Caki2 (cell line): ENCODE measurements at regions not wholly inside any gene's neighbourhood (a gene's known extent, or its start where the extent isn't known, plus 50 kb on each side); places are given as distances from the start of the nearest gene placed in this dataset.
"Not testable (repeated sequence)": the region's sequence is repeated elsewhere in the genome, so short reads cannot be mapped to it uniquely, and the experiment has no call there.

ENCODE experiments used
- DNase-seq: peaks from one replicate; pipeline ENCODE4 v3.0.0-alpha.2; 2015; ENCODE audit warnings: low read depth
- in situ Hi-C: cut with HindIII; loops from 2 replicates; pipeline ENCODE4 v1.10.0; 2016; ENCODE audit warnings: low sequenced_read_pairs, low pct_unique_long_range_greater_than_20kb, mixed read lengths

DNA sequence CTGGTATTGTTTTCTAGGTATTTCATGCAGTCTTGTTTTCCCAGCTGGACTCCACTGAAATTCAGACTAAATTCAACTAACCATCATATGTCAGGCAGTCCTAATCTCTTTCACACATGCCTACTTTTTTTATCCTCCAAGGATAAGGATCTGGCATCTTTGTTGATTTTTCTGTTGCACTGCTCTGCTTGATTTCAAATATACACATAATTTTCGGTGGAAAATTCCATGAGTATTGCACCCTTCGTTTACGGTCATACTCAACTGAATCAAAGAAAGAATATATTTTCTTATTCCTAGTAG lies 64.8 kb upstream of the UNC93A start:
- in situ Hi-C loops, result no loop called here
- DNase-seq, result no peak

DNA sequence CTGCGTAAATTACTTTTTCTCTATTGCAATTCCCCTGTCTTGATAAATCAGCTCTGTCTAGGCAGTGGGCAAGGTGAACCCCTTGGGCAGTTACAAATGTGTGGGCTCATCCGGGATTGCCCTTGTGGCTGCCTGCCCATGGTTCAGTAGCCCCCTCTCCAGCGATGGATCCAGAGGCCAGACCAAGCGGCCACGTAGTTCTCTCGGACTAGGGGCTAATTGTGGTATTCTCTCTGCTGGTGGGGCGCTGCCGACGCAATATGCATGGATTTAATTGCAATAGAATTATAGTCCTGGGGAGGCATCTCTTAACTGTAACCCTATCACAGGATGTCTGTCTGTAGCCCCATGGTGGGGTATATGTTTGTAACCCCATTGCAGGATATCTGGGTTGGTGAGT lies 64.3 kb upstream of the UNC93A start:
- DNase-seq, result no peak
- in situ Hi-C loops, result no loop called here

DNA sequence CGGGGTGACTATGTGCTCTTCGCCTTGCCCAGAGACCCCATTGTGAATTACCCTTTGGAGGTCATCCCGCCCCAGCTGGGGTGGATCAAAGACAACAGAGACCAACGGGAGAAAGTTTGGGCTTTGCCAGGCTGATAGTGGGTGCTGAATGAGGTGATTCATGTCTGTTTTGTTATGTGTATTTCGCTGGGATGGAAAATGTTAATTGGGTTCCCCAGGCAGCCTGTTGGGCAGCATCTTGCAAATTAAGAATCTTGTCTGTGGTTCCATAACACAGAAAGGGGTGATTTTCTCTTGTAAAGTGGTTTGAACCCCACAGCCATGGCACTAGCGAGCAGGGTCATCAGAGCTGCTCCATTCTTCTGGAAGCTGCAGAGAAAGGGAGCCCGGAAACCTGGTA lies 63.1 kb upstream of the UNC93A start:
- in situ Hi-C loops, result no loop called here
- DNase-seq, result no peak

DNA sequence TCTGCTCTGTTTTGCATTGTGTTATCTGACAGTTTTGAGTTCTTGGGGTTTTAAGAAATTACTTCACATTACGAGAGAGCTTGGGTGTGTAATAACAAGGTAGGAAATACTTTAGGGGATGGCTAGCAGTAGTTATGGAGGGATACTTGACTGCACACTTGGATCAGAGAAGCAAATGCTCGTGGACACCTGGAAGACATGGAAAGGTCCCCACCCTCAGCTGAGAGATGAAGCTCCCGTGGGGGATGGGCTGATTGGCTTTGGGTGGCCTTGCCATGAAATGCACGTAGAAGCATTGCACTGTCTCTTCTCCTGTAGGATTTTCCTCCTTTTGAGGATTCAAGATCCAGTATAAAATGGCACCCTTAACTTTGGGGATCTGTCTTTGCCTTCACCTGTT lies 61.5 kb upstream of the UNC93A start:
- DNase-seq, result no peak
- in situ Hi-C loops, result no loop called here

DNA sequence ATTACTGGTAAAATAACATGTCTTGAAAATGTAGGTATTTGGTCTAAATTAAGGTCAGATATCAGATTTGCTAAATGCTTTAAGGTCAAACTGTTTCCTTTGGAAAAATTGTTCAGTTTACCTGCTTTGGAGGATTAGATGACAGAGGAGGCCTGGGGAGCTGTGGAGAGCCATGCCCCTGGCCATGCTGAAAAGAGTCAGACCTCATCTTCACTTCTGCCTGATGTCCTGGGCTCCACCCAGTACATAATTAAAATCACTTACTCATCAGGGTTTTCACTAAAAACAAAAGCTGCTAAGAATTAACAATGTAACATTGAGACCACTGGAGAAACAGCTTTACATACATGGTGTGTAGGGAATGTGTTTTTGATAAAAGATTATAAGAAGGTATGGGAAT lies 60.8 kb upstream of the UNC93A start:
- in situ Hi-C loops, result no loop called here
- no peak for DNase-seq

DNA sequence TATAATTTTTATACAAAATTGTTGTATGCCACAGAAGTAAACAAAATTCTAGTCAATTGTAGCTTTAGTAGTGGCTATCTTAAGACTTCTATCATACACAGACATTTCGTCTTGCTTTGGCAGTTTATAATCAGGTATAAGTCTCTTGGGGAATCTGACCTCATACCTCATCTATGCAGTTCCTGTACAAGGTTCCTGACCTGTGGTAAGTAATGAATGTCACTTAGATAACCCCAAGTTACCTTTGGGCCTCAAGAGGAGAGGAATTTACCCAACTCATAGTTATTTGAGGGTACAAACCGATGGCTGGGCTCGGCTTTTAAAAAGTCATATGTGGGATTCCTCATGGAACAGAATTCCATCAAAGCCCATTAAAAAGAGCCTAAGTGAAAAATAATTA lies 58.8 kb upstream of the UNC93A start:
- no peak for DNase-seq
- in situ Hi-C loops, result no loop called here

DNA sequence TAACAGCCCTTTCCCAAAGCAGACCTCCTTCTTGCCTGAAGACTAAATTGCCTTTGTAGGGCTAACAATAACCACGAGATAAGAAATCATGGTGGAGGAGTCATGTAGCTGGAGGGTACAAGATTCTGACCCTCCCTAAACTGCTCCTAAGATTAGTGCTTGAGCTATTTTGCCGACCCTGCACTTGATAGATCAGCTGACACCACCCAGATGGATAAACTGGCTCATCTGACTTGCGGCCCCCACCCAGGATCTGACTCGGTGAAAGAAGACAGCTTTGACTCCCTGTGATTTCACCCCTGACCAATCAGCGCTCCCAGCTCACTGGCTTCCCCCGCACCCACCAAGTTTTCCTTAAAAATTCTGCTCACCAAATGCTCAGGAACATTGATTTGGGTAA lies 57.6 kb upstream of the UNC93A start:
- in situ Hi-C loops, result no loop called here
- no peak for DNase-seq

DNA sequence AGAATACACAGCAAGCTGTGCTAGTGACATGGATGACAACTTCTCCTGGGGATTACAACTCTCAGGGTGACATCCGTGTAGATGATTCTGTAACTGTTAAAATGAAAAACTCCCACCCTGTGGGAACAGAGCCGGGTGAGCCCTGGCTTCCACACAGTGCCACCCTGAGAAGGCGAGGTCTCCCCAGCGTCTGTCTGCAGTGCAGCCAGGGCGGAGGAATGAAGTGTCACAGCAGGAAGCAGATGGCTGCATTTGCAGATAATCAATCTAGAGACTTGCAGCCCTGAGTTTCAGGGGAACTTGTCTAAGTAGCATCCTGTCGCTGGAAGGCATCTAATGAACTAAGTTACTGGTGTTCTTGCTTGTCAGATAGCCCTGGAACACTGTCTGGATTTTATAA lies 56.5 kb upstream of the UNC93A start:
- in situ Hi-C loops, DNase-seq: not testable (repeated sequence)

DNA sequence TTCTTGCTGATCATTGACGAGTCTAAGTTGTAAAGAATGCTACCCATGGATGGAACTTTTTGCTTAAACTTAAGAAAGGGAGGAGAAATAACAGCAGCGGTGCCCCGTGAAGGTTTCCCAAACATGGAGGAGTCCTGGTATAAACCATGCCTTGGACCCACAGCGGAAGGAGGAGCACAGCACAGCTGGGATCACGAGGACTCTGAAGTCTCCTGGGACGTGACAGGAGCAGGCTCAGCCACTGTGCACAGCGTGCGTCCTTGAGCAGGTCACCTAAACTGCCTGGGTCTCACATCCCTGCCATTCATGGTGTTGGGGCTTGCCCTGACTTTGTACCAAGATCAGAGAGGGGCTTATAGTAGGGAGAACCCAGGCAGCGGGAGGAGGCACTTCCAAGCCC lies 56.1 kb upstream of the UNC93A start:
- no peak for DNase-seq
- in situ Hi-C loops, result no loop called here

DNA sequence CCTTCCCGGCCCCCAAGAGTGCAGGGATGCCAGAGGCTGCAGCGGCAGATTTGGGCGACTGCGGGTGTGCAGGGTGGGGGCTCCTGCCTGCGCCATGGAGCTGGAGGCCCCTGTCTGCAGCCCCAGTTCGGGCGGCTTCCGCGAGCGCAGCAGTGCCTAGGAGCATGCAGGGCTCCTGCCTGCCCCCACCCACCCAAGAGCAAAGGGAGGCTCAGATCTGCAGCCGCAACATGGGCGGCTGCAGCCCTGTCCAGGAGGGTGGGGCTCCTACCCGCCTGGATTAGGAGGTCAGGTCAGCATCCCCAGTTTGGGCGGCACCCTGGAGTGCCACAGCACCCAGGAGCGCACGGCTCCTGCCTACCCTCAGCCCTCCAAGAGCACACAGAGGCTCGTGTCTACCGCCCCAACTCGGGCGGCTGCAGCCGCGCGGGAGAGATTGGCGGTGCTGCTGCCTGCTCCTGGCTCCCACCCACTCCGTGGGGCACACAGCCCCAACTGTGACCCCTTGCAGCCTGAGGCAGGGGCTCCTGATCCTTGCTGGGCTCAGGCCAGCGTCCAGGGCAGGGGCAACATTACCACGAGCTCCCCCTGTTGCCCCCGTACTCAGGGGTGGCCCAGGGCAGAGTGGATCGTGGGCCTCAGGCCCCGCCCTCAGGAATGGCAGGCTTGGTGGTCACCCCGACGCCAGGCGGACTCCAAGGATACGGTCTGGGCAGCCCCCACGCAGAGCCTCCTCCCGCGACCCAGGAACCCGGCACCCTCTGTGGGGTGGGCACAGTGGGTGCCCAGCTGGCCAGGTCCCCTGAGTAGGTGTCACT lies 55.5 kb upstream of the UNC93A start:
- in situ Hi-C loops, result no loop called here
- no peak for DNase-seq

DNA sequence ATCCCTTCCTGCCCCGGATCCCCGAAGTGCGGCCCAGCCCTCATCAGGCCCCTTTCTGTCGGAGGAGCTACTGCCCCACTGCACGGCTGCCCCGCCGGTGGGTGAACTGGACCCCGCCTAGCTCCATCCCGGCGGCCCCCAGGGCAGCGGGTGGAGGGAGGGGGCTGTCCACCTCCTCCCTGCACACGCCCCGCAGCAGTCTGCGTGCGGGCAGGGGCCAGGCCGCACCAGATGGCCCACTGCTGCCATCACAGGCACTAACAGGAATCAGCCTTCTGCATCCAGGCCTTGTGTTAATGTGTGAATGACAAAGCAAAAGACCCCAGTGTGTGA lies 54.9 kb upstream of the UNC93A start:
- in situ Hi-C loops, result no loop called here
- DNase-seq, result no peak

DNA sequence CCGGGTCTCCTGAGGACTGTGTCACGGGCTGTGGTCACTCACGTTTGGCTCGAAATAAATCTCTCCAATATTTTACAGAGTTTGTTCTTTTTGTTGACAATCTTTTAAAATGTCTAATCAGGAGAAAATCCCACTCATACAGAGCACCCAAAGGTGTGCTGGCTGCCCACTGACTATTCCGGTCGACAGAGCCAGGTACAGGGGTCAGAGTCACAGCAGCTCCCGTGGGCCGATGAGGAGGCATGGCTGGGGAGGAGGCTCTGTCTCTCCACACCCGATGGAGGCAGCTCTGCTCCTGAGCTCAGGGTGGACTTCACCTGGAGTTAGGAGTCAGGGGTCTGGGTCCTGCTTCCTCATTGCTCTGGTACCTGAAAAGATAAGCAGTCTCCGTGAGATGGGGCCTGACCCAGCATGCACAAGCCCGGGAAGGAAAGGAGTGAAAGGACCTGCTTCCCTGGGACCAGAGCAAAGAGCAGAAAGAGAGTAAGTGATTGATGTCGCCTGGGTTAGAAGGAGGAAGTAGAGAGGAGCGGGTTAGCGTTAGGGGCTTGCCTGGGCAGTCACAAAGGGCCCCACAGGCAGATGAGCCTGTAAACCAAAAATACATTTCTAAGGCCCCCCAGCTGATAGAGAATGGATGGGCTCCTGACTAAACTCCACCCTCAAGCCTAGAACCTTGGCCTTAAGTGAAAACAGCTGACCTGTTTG lies 53.5 kb upstream of the UNC93A start:
- no peak for DNase-seq
- in situ Hi-C loops, result no loop called here

DNA sequence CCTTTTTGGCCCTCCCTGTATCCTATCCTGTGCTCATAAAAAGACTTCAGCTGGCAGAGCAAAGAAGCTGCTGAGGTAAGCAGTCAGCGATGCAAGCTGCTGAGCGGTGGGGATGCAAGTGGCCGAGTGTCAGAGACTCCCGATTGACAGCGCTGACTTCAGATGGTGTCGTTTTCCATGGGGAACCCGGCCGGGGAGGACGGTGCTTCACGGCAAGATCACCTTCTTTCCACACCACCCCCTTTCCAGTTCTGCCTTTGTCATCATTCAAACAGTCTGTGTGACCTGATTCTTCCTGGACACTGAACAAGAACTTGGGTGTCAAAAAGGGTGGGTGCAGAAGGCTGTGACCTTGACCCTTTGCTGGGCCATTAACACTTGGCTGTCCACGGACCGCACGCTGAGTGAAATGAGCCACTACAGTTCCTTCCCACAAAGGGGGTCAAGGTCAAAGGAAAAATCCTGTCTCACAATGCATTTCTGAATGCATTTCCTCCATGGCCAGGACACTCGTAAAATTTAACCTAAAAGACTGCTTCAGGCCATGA lies 52.9 kb upstream of the UNC93A start:
- in situ Hi-C loops, result no loop called here
- no peak for DNase-seq

DNA sequence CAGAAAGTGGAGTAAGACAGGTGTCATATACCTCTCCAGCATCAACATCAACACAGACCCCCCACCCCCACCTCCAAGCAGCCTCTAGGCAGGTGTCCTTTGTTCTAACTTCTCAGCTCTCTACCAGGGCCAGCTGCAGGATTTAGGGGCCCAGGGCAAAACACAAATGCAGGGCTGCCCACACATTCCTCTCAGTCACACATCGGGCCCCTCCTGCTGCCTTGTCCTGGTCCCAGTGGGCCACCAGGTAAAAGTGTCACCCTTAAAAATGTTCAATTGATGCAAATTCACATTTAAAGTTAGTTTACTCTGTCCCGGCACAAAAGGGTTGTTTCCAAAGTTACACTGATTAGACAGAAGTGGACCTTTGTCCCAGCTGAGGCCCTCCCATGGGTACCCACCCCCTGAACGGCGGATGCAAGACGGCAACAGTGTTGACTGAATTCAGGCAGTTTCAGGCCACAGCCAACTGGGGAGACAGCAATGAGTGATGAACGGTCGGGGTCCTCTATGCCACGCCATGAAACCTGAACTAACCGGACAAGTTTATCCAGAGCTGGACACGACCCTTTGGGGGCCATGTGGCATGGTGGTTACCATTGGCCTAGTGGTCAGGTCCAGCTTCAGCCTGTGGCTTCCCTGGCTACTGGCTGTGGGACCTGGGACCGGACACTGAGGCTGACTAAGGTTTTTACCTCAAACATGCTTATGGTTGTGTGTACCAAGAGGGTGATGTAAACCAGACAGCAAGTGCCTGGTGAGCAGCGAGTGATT lies 52.2 kb upstream of the UNC93A start:
- in situ Hi-C loops, result no loop called here
- DNase-seq, result no peak

DNA sequence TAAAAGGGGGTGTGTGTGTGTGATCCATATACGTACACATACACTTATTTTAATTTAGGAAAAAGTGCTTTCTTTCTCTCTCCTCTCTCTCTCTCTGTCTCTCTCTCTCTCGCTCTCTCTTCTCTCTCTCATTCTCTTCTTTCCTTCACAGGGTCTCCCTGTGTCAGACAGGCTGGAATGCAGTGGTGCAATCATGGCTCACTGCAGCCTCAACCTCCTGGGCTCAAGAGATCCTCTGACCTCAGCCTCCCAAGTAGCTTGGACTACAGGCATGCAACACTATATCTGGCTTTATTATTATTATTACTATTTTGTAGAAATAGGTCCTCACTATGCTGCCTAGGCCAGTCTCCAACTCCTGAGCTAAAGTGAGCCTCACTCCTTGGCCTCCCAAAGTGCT lies 51.6 kb upstream of the UNC93A start:
- in situ Hi-C loops, DNase-seq: not testable (repeated sequence)

DNA sequence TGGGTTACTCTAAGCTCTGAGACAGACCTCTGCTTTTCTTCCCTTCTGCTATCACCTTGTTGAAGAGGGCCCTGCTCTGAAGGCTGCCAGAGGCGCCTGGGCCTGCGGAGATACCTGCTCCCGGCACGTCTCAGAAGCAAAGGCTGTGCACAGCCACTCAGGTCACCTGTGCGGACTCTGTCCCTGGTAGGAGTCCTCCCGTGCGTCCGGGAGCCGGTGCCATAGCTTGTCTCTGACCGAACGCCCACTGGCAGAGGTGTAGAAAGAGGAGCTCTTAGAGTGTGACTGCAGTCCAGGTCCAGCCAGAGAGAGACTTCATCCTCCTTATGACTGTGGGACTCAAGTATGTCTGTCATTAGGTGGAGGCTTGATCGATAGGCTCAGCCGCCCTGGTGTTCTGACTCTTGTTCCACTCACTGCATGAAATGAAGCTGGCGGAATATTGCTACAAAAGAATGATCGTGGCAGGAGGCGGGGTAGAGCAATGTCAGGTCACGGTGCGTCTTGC lies 51.0 kb upstream of the UNC93A start:
- in situ Hi-C loops, result no loop called here
- DNase-seq, result no peak
